ENCODE measurements at regions not wholly inside any gene's neighbourhood (a gene's known extent, or its start where the extent isn't known, plus 50 kb on each side); places are given as distances from the start of the nearest gene placed in this dataset.

DNA sequence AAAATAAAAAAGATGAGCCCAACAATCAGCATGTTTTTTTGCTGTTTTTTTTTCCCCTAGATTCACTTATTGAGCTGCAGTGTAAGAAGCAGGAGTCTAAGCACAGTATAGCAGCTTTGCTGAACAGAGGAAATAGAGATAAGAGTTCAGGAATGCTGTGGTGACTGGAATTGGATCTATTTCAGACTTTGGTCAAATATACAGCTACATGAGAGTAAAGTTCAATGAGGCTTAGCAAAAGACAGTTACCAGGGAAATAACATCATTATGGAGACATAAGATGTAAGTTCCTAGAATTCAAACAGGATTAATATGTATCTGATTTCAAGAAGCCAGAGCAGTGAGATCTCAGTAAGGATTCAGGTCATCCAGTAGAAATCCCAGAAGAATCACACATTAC, 613.0 kb downstream of the RPS29 start:
- intact Hi-C loops (cut with micrococcal nuclease): no loop called here
- H3K27ac Mint-ChIP-seq: no peak overlapping the region
- ChIA-PET CTCF (no interaction called here), POLR2A (no interaction called here)
- peaks cover 3% of the 10 kb centered on the region for H3K27me3 Mint-ChIP-seq
- no peak overlapping the region for H3K4me3 Mint-ChIP-seq
- no peaks in the 10 kb centered on the region for H3K9me3 Mint-ChIP-seq
- TF ChIP-seq, protein P1, sequence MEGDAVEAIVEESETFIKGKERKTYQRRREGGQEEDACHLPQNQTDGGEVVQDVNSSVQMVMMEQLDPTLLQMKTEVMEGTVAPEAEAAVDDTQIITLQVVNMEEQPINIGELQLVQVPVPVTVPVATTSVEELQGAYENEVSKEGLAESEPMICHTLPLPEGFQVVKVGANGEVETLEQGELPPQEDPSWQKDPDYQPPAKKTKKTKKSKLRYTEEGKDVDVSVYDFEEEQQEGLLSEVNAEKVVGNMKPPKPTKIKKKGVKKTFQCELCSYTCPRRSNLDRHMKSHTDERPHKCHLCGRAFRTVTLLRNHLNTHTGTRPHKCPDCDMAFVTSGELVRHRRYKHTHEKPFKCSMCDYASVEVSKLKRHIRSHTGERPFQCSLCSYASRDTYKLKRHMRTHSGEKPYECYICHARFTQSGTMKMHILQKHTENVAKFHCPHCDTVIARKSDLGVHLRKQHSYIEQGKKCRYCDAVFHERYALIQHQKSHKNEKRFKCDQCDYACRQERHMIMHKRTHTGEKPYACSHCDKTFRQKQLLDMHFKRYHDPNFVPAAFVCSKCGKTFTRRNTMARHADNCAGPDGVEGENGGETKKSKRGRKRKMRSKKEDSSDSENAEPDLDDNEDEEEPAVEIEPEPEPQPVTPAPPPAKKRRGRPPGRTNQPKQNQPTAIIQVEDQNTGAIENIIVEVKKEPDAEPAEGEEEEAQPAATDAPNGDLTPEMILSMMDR (IDR thresholded peaks at IDR 0.05): no peak
- H3K4me1 Mint-ChIP-seq: no peaks in the 10 kb centered on the region
- no peak for DNase-seq
- H3K36me3 Mint-ChIP-seq (ENCODE audit: low read depth): no peaks in the 10 kb centered on the region
- no peak for ATAC-seq (ENCODE audit: low read depth)

- ChIA-PET CTCF (no interaction called here), POLR2A (no interaction called here)
- no peak for ATAC-seq (ENCODE audit: low read depth)
- Mint-ChIP-seq H3K4me3 (no peak overlapping the region), H3K4me1 (no peaks in the 10 kb centered on the region), H3K9me3 (no peaks in the 10 kb centered on the region), H3K27ac (no peak overlapping the region), H3K27me3 (peaks cover 2% of the 10 kb centered on the region), H3K36me3 (ENCODE audit: low read depth) (no peaks in the 10 kb centered on the region)
- intact Hi-C loops (cut with micrococcal nuclease): no loop called here
- DNase-seq: no peak
- TF ChIP-seq, protein P1 (IDR thresholded peaks at IDR 0.05): no peak
These were observed 615.2 kb downstream of the RPS29 start for GRCh38 chr14:48970943-48971342.

GRCh38 chr14:48967419-48967818, 618.8 kb downstream of the RPS29 start:
- ChIA-PET CTCF (no interaction called here), POLR2A (no interaction called here)
- H3K9me3 Mint-ChIP-seq: no peaks in the 10 kb centered on the region
- peaks cover 2% of the 10 kb centered on the region for H3K27me3 Mint-ChIP-seq
- intact Hi-C loops (cut with micrococcal nuclease): no loop called here
- no peak overlapping the region for H3K4me3 Mint-ChIP-seq
- ATAC-seq (ENCODE audit: low read depth) (no peak), DNase-seq (no peak)
- H3K4me1 Mint-ChIP-seq: no peaks in the 10 kb centered on the region
- no peaks in the 10 kb centered on the region for H3K36me3 Mint-ChIP-seq (ENCODE audit: low read depth)
- H3K27ac Mint-ChIP-seq: no peak overlapping the region
- TF ChIP-seq, protein P1 (IDR thresholded peaks at IDR 0.05): no peak

DNA sequence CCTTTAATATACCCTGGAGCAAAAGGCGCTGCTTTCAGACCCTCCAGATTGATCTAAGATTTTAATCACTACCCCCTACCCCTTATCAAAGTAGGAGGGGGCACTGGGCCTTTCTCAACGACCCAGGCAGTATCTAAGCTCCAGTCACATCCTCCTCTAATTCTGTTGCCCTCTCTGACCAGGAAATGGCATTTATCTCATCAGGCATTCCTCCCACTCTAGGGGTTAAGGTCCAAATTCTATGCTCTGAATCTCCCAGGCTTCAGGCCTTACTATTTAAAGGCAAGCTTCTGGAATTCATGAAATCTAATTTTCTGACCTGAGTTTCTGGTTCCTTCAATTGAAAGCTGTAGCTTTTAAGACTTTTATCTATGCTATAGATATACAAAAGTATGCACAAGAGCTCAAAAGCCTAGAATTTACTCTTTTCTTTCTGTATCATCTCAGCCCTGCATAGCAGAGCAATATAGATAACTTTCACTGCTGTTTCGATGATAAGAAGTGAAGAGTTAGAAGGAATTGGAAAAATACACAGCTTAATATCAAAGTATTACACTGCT, 622.9 kb downstream of the RPS29 start:
- Mint-ChIP-seq H3K36me3 (ENCODE audit: low read depth) (no peaks in the 10 kb centered on the region), H3K27me3 (no peaks in the 10 kb centered on the region), H3K4me1 (no peaks in the 10 kb centered on the region), H3K27ac (no peak overlapping the region), H3K4me3 (no peak overlapping the region), H3K9me3 (no peaks in the 10 kb centered on the region)
- TF ChIP-seq, protein P1 (IDR thresholded peaks at IDR 0.05): no peak
- ATAC-seq (ENCODE audit: low read depth) (no peak), DNase-seq (no peak)
- ChIA-PET CTCF (no interaction called here), POLR2A (no interaction called here)
- intact Hi-C loops (cut with micrococcal nuclease): no loop called here

- Mint-ChIP-seq H3K27me3 (peaks cover 2% of the 10 kb centered on the region), H3K36me3 (ENCODE audit: low read depth) (no peaks in the 10 kb centered on the region), H3K27ac (no peak overlapping the region), H3K4me3 (no peak overlapping the region), H3K9me3 (no peaks in the 10 kb centered on the region), H3K4me1 (peaks cover 9% of the 10 kb centered on the region)
- intact Hi-C loops (cut with micrococcal nuclease): no loop called here
- no peak for DNase-seq
- ChIA-PET POLR2A (no interaction called here), CTCF (no interaction called here)
- ATAC-seq (ENCODE audit: low read depth): no peak
- TF ChIP-seq, protein P1 (IDR thresholded peaks at IDR 0.05): no peak
These were observed 628.7 kb downstream of the RPS29 start for GRCh38 chr14:48957486-48957885.
